H1 (cell line): ENCODE measurements at regions not wholly inside any gene's neighbourhood (a gene's known extent, or its start where the extent isn't known, plus 50 kb on each side); places are given as distances from the start of the nearest gene placed in this dataset.

ENCODE experiments used
- CTCF ChIA-PET: fragments of 300-600 bp; sonication (Branson Sonifier 250); formaldehyde crosslinking; loops from one replicate; lab custom pipeline; 2021; ENCODE audit not compliant: partially characterized antibody; lab: Charles Lee
- POLR2A ChIA-PET: fragments of 300-600 bp; sonication (Branson Sonifier 250); formaldehyde crosslinking; loops from one replicate; lab custom pipeline; 2021; ENCODE audit warnings: inconsistent platforms; ENCODE audit not compliant: partially characterized antibody; lab: Charles Lee
- DNase-seq, 2 experiments: peaks; one replicate each; pipeline versions ENCODE4 v3.0.0 to v3.0.0-alpha.2; 2010 to 2022; ENCODE audit warnings: low spot score in 2 of 2, low read depth in 1 of 2, mixed read lengths in 1 of 2
- FAIRE-seq: peaks from 2 replicates; lab custom pipeline; 2011; peaks lifted over from hg19 to GRCh38; lab: Jason Lieb, UNC
- H2AFZ ChIP-seq: 2 replicates; pipeline ENCODE4 v1.8.1; 2012; ENCODE audit warnings: low read length, inconsistent platforms
- H2AK5ac ChIP-seq: 2 replicates; pipeline ENCODE4 v1.6.1; 2013; ENCODE audit warnings: low read depth, low read length
- H2BK120ac ChIP-seq: replicated peaks from 2 replicates; pipeline ENCODE3; 2013; ENCODE audit warnings: low read depth, low read length, inconsistent platforms
- H2BK12ac ChIP-seq: 2 replicates; pipeline ENCODE4 v1.6.1; 2013; ENCODE audit warnings: low read depth, low read length
- H2BK15ac ChIP-seq: 2 replicates; pipeline ENCODE4 v1.6.1; 2013; ENCODE audit warnings: low read length
- H2BK20ac ChIP-seq: 2 replicates; pipeline ENCODE4 v1.6.1; 2013; ENCODE audit warnings: low read length
- H2BK5ac ChIP-seq: 2 replicates; pipeline ENCODE4 v1.6.1; 2013; ENCODE audit warnings: low read depth, low read length
- H3K14ac ChIP-seq: 2 replicates; pipeline ENCODE4 v1.6.1; 2013; ENCODE audit warnings: inconsistent platforms; ENCODE audit not compliant: insufficient read length
- H3K18ac ChIP-seq: 2 replicates; pipeline ENCODE4 v1.6.1; 2013; ENCODE audit warnings: low read length; ENCODE audit errors: extremely low read depth
- H3K23ac ChIP-seq: 2 replicates; pipeline ENCODE4 v1.6.1; 2013; ENCODE audit warnings: inconsistent platforms; ENCODE audit not compliant: insufficient read length
- H3K23me2 ChIP-seq: 2 replicates; pipeline ENCODE4 v1.6.1; 2013; ENCODE audit warnings: low read depth, low read length
- H3K27ac ChIP-seq: 2 replicates; pipeline ENCODE4 v1.6.1; 2011; ENCODE audit warnings: low read depth, low read length, inconsistent platforms
- H3K27me3 ChIP-seq, 4 experiments: replicated peaks in 1 of 4; 1 replicate in 1 of 4; 2 replicates in 3 of 4; pipeline versions ENCODE4 v1.6.1 to v1.8.1; 2011 to 2013; ENCODE audit warnings: low read length in 3 of 4, mild to moderate bottlenecking in 3 of 4, inconsistent platforms in 2 of 4, mixed read lengths in 2 of 4, moderate library complexity in 1 of 4; ENCODE audit not compliant: control insufficient read depth in 3 of 4, insufficient read depth in 3 of 4; ENCODE audit errors: extremely low read depth in 1 of 4
- H3K36me3 ChIP-seq, 4 experiments: 2 replicates each; pipeline versions ENCODE4 v1.6.1 to v1.8.1; 2011 to 2013; ENCODE audit warnings: mild to moderate bottlenecking in 4 of 4, low read length in 3 of 4, moderate library complexity in 2 of 4, control low read depth in 1 of 4, inconsistent platforms in 1 of 4; ENCODE audit not compliant: insufficient read depth in 4 of 4, control insufficient read depth in 2 of 4
- H3K4ac ChIP-seq: replicated peaks from 2 replicates; pipeline ENCODE3; 2013; ENCODE audit warnings: low read length, low read depth, mixed read lengths, inconsistent platforms; ENCODE audit not compliant: insufficient read length
- H3K4me1 ChIP-seq, 4 experiments: replicated peaks in 1 of 4; 1 replicate in 1 of 4; 2 replicates in 3 of 4; pipeline versions ENCODE4 v1.6.1 to v1.8.1; 2011 to 2013; ENCODE audit warnings: low read length in 3 of 4, inconsistent platforms in 2 of 4, mixed read lengths in 1 of 4; ENCODE audit not compliant: insufficient read depth in 4 of 4, control insufficient read depth in 3 of 4
- H3K4me2 ChIP-seq, 2 experiments: 2 replicates each; pipeline versions ENCODE4 v1.6.1 to v1.8.1; 2011 to 2013; ENCODE audit warnings: low read depth in 2 of 2, low read length in 2 of 2, control low read depth in 1 of 2, inconsistent platforms in 1 of 2, mild to moderate bottlenecking in 1 of 2; ENCODE audit not compliant: insufficient read depth in 1 of 2
- H3K4me3 ChIP-seq, 4 experiments: fragments of 200-600, 300-600 bp in 1 of 4; sonication (generic), shearing (Covaris generic), sonication (Bioruptor Twin) in 1 of 4; 2 replicates each; pipeline versions ENCODE4 v1.5.1 to v1.8.1; 2011 to 2016; ENCODE audit warnings: low read length in 4 of 4, low read depth in 3 of 4, control low read depth in 2 of 4, inconsistent platforms in 2 of 4, mild to moderate bottlenecking in 2 of 4, mixed read lengths in 1 of 4, moderate library complexity in 1 of 4; ENCODE audit not compliant: insufficient read depth in 2 of 4; ENCODE audit errors: extremely low read depth in 1 of 4
- H3K56ac ChIP-seq: replicated peaks from 2 replicates; pipeline ENCODE3; 2013; ENCODE audit warnings: low read depth, mild to moderate bottlenecking, mixed read lengths, low read length, inconsistent platforms; ENCODE audit not compliant: insufficient read length
- H3K79me1 ChIP-seq: 2 replicates; pipeline ENCODE4 v1.6.1; 2013; ENCODE audit warnings: low read depth, low read length, control low read depth
- H3K79me2 ChIP-seq, 2 experiments: 2 replicates each; pipeline versions ENCODE4 v1.6.1 to v1.8.1; 2012 to 2013; ENCODE audit warnings: low read length in 2 of 2, mild to moderate bottlenecking in 2 of 2, inconsistent platforms in 1 of 2; ENCODE audit not compliant: insufficient read depth in 2 of 2, control insufficient read depth in 1 of 2
- H3K9ac ChIP-seq, 4 experiments: replicated peaks in 1 of 4; 1 replicate in 1 of 4; 2 replicates in 3 of 4; pipeline versions ENCODE4 v1.6.1 to v1.8.1; 2011 to 2013; ENCODE audit warnings: low read depth in 3 of 4, low read length in 3 of 4, control low read depth in 2 of 4, mild to moderate bottlenecking in 2 of 4, moderate library complexity in 2 of 4, inconsistent platforms in 1 of 4; ENCODE audit errors: extremely low read depth in 1 of 4
- H3K9me3 ChIP-seq, 2 experiments: 2 replicates each; pipeline versions ENCODE4 v1.6.1 to v1.8.1; 2012 to 2013; ENCODE audit warnings: mild to moderate bottlenecking in 2 of 2, moderate library complexity in 2 of 2, control low read depth in 1 of 2, inconsistent platforms in 1 of 2, low read depth in 1 of 2, low read length in 1 of 2, mixed read lengths in 1 of 2; ENCODE audit not compliant: insufficient read depth in 2 of 2
- H4K20me1 ChIP-seq, 2 experiments: replicated peaks in 1 of 2; 2 replicates each; pipeline versions ENCODE3 to v1.8.1; 2011 to 2013; ENCODE audit warnings: inconsistent platforms in 2 of 2, low read length in 2 of 2, mild to moderate bottlenecking in 1 of 2; ENCODE audit not compliant: insufficient read depth in 2 of 2, control insufficient read depth in 1 of 2
- H4K5ac ChIP-seq: 2 replicates; pipeline ENCODE4 v1.6.1; 2013; ENCODE audit warnings: low read length, low read depth, mixed read lengths, inconsistent platforms; ENCODE audit not compliant: insufficient read length
- H4K8ac ChIP-seq: 2 replicates; pipeline ENCODE4 v1.8.0; 2013; ENCODE audit warnings: mild to moderate bottlenecking, moderate library complexity, low read length, inconsistent platforms; ENCODE audit not compliant: insufficient read depth; ENCODE audit errors: extremely low read depth
- H4K91ac ChIP-seq: replicated peaks from 2 replicates; pipeline ENCODE3; 2013; ENCODE audit warnings: low read length, mixed read lengths, inconsistent platforms; ENCODE audit not compliant: insufficient read length
- HDAC6 ChIP-seq: IDR thresholded peaks from one replicate; pipeline ENCODE4 v1.7.1; 2012; ENCODE audit warnings: low read depth, mild to moderate bottlenecking, inconsistent platforms, low read length, moderate library complexity
- ZNF274 ChIP-seq: IDR thresholded peaks from 2 replicates; pipeline ENCODE4 v1.7.0; 2012; ENCODE audit warnings: low read length, borderline replicate concordance; ENCODE audit errors: extremely low read depth
- WGBS, 2 experiments: shearing (Covaris generic) in 1 of 2; methylation state at CpG; one replicate each; pipeline versions ENCODE4 v1.1.6 to v1.1.7; 2013 to 2015; ENCODE audit warnings: low lambda C conversion rate in 2 of 2, mixed read lengths in 2 of 2, inconsistent platforms in 1 of 2, low coverage in 1 of 2, missing lambda C conversion rate in 1 of 2; ENCODE audit not compliant: insufficient replicate concordance in 2 of 2, insufficient coverage in 1 of 2, insufficient read length in 1 of 2; ENCODE audit errors: extremely low coverage in 1 of 2, missing lambda C conversion rate in 1 of 2; 5-methylcytosine and 5-hydroxymethylcytosine counted together

- H2BK120ac ChIP-seq: no peak overlapping the region
- no peak overlapping the region for H4K5ac ChIP-seq
- no peak overlapping the region for H3K27ac ChIP-seq
- no peak overlapping the region for H3K56ac ChIP-seq
- no peak overlapping the region for H2BK15ac ChIP-seq
- H3K18ac ChIP-seq: no peak overlapping the region
- H4K20me1 ChIP-seq: no peaks in the 10 kb centered on the region
- H3K79me2 ChIP-seq: no peaks in the 10 kb centered on the region
- H3K9ac ChIP-seq: no peak overlapping the region
- no peaks in the 10 kb centered on the region for H3K79me1 ChIP-seq
- H2BK12ac ChIP-seq: no peak overlapping the region
- H3K4me2 ChIP-seq: no peak overlapping the region
- no peak overlapping the region for H2BK5ac ChIP-seq
- H2AK5ac ChIP-seq: no peak overlapping the region
- no peak overlapping the region for H3K4ac ChIP-seq
- 94% methylated on average over 2 of the region's 2 CpGs; no CpG with 5 or more reads in 1 of the 2 experiments for WGBS, 2 experiments
- H3K36me3 ChIP-seq: no peaks in the 10 kb centered on the region
- no peak overlapping the region for H3K23ac ChIP-seq
- H3K9me3 ChIP-seq: no peaks in the 10 kb centered on the region
- ChIA-PET CTCF (interaction anchor here (0.8 to 1.6 kb wide), 6 partner anchors 9 to 624 kb away, joined by 3 to 4 read pairs (median 3); no protein-coding TSS in a partner anchor), POLR2A (no interaction called here)
- no peak for FAIRE-seq
- peaks cover 0 to 3% (median 0%) of the 10 kb centered on the region in 4 experiments; a peak in 1 of 7 replicates for H3K27me3 ChIP-seq
- no peak overlapping the region for H4K8ac ChIP-seq
- no peak overlapping the region for H4K91ac ChIP-seq
- H3K4me1 ChIP-seq: no peaks in the 10 kb centered on the region
- no peak overlapping the region for H3K14ac ChIP-seq
- no peak overlapping the region for H2BK20ac ChIP-seq
- no peak for DNase-seq
- H2AFZ ChIP-seq: no peak overlapping the region
- H3K23me2 ChIP-seq: no peaks in the 10 kb centered on the region
- TF ChIP-seq HDAC6: no peak
- TF ChIP-seq ZNF274: no peak
- H3K4me3 ChIP-seq: no peak overlapping the region
Observed at GRCh38 chr10:78624791-78625190, 444.0 kb upstream of the ZMIZ1 start.
